Esophagus squamous epithelium (tissue), 5 donors: ENCODE measurements at regions not wholly inside any gene's neighbourhood (a gene's known extent, or its start where the extent isn't known, plus 50 kb on each side); places are given as distances from the start of the nearest gene placed in this dataset.

Source experiments
- DNase-seq: peaks from one replicate; lab custom pipeline; 2025; lab: John Stamatoyannopoulos, UW
- H3K27ac ChIP-seq, 4 donors: fragments of 200-600 bp; sonication (generic); one replicate each; pipeline ENCODE4 v1.5.1; 2016 to 2019; ENCODE audit warnings: mild to moderate bottlenecking in 1 of 4
- H3K27me3 ChIP-seq, 4 donors: fragments of 200-600 bp; sonication (generic); 1 replicate in 3 of 4; 2 replicates in 1 of 4; pipeline versions ENCODE4 v1.5.1 to v1.6.0; 2017 to 2021; ENCODE audit warnings: antibody characterized with exemption in 1 of 4
- H3K36me3 ChIP-seq, 3 donors: fragments of 200-600 bp; sonication (generic); one replicate each; pipeline ENCODE4 v1.5.1; 2016 to 2019
- H3K4me1 ChIP-seq, 3 donors: fragments of 200-600 bp; sonication (generic); one replicate each; pipeline ENCODE4 v1.5.1; 2017 to 2019
- H3K4me3 ChIP-seq, 4 donors: fragments of 200-600 bp; sonication (generic); 1 replicate in 3 of 4; 2 replicates in 1 of 4; pipeline ENCODE4 v1.5.1; 2016 to 2019; ENCODE audit warnings: mild to moderate bottlenecking in 2 of 4, moderate library complexity in 1 of 4
- H3K9me3 ChIP-seq, 3 donors: fragments of 200-600 bp; sonication (generic); one replicate each; pipeline ENCODE4 v1.5.1; 2016 to 2019
- POLR2A ChIP-seq, 4 donors: fragments of 450-650 bp; IDR thresholded peaks; one replicate each; pipeline ENCODE4 v1.6.1; 2017; ENCODE audit warnings: antibody characterized with exemption in 4 of 4, mild to moderate bottlenecking in 4 of 4, moderate library complexity in 3 of 4
- WGBS, 2 donors: methylation state at CpG; one replicate each; pipeline ENCODE4 v1.1.5; 2018; 5-methylcytosine and 5-hydroxymethylcytosine counted together
- intact Hi-C: fragments of 100-400 bp; cut with DNase I; formaldehyde crosslinking; loops from one replicate; pipeline ENCODE4 v1.15.0; 2022
- TF ChIP-seq, protein P1 (sequence below), 6 experiments: fragments of 450-650 bp in 4 of 6; fragments of 200-600 bp in 2 of 6; sonication (generic) in 2 of 6; IDR thresholded peaks; one replicate each; pipeline ENCODE4 v1.5.1; 2016 to 2019; ENCODE audit warnings: antibody characterized with exemption in 6 of 6, mild to moderate bottlenecking in 4 of 6, moderate library complexity in 4 of 6
- donor health status: DM: yes; HTN: yes; CAD: no.

GRCh38 chr7:84277628-84278224 is 83.1 kb upstream of the SEMA3A start:
- 32 to 46% methylated on average over 2 of the region's 2 CpGs for WGBS, 2 donors
- H3K4me1 ChIP-seq: no peaks in the 10 kb centered on the region
- TF ChIP-seq, protein P1, sequence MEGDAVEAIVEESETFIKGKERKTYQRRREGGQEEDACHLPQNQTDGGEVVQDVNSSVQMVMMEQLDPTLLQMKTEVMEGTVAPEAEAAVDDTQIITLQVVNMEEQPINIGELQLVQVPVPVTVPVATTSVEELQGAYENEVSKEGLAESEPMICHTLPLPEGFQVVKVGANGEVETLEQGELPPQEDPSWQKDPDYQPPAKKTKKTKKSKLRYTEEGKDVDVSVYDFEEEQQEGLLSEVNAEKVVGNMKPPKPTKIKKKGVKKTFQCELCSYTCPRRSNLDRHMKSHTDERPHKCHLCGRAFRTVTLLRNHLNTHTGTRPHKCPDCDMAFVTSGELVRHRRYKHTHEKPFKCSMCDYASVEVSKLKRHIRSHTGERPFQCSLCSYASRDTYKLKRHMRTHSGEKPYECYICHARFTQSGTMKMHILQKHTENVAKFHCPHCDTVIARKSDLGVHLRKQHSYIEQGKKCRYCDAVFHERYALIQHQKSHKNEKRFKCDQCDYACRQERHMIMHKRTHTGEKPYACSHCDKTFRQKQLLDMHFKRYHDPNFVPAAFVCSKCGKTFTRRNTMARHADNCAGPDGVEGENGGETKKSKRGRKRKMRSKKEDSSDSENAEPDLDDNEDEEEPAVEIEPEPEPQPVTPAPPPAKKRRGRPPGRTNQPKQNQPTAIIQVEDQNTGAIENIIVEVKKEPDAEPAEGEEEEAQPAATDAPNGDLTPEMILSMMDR (IDR thresholded peaks at IDR 0.05): no peak
- no peak for TF ChIP-seq POLR2A (IDR thresholded peaks at IDR 0.05)
- no peak overlapping the region for H3K4me3 ChIP-seq
- DNase-seq: no peak
- H3K36me3 ChIP-seq: no peaks in the 10 kb centered on the region
- H3K27ac ChIP-seq: no peak overlapping the region
- no peaks in the 10 kb centered on the region for H3K9me3 ChIP-seq
- intact Hi-C loops: no loop called here
- no peaks in the 10 kb centered on the region for H3K27me3 ChIP-seq

GRCh38 chr7:84274029-84274638 is 79.5 kb upstream of the SEMA3A start:
- no peak for TF ChIP-seq POLR2A (IDR thresholded peaks at IDR 0.05)
- TF ChIP-seq, protein P1 (IDR thresholded peaks at IDR 0.05): no peak
- H3K27me3 ChIP-seq: no peaks in the 10 kb centered on the region
- 42 to 49% methylated on average over 3 of the region's 3 CpGs for WGBS, 2 donors
- no peak for DNase-seq
- no peaks in the 10 kb centered on the region for H3K9me3 ChIP-seq
- H3K36me3 ChIP-seq: no peaks in the 10 kb centered on the region
- intact Hi-C loops: no loop called here
- no peak overlapping the region for H3K27ac ChIP-seq
- no peaks in the 10 kb centered on the region for H3K4me1 ChIP-seq
- no peak overlapping the region for H3K4me3 ChIP-seq

DNA sequence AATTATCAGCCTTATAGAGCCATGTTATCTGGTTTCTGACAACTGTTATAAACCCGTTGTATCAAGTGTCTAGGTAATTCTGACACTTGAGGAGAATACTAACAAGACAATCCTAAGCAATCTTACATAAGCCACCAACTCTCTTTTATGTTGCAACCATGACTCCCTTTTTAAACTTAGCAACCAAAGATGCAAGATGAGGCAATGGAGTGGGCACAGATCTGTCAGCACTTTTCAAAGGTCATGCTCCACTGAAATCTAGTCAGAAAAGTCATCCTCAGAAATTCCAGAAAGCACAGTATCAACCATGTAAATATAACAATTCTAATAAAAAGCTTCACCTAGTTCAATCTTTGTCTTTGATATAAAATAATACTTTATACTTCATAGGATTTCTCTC is 77.0 kb upstream of the SEMA3A start:
- H3K9me3 ChIP-seq: no peaks in the 10 kb centered on the region
- 50 to 61% methylated on average over 1 of the region's 1 CpG for WGBS, 2 donors
- H3K4me3 ChIP-seq: no peak overlapping the region
- intact Hi-C loops: no loop called here
- H3K27me3 ChIP-seq: no peaks in the 10 kb centered on the region
- H3K36me3 ChIP-seq: no peaks in the 10 kb centered on the region
- DNase-seq: no peak
- H3K27ac ChIP-seq: no peak overlapping the region
- TF ChIP-seq POLR2A (IDR thresholded peaks at IDR 0.05): no peak
- TF ChIP-seq, protein P1 (IDR thresholded peaks at IDR 0.05): no peak
- H3K4me1 ChIP-seq: no peaks in the 10 kb centered on the region

GRCh38 chr7:84264396-84264795 is 69.8 kb upstream of the SEMA3A start:
- intact Hi-C loops: no loop called here
- Histone ChIP-seq H3K27me3 (no peaks in the 10 kb centered on the region), H3K4me3 (no peak overlapping the region), H3K9me3 (no peaks in the 10 kb centered on the region), H3K27ac (no peak overlapping the region), H3K36me3 (no peaks in the 10 kb centered on the region), H3K4me1 (no peaks in the 10 kb centered on the region)
- no peak for TF ChIP-seq POLR2A (IDR thresholded peaks at IDR 0.05)
- TF ChIP-seq, protein P1 (IDR thresholded peaks at IDR 0.05): no peak
- DNase-seq: no peak
- 59 to 78% methylated on average over 2 of the region's 2 CpGs for WGBS, 2 donors

DNA sequence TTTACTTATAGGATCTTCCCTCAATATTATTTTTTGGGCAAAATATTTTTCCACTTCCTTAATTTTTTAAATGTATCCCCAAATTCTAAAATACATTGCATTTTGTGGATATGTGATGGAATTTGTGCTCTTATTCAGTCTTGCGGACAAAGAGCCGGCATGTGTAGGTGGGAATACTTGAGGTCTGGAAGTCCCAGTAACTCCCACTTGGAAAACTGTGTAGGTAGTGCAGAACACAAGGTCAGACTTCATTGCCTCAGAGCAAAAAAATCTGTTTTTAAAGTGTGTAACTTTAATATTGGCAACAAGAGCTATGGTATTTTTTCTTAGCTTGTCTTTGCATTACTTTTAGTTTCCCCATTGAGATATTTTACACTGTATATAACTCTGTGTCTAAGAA is 68.5 kb upstream of the SEMA3A start:
- no peak for TF ChIP-seq POLR2A (IDR thresholded peaks at IDR 0.05)
- TF ChIP-seq, protein P1 (IDR thresholded peaks at IDR 0.05): no peak
- 93 to 97% methylated on average over 2 of the region's 2 CpGs for WGBS, 2 donors
- intact Hi-C loops: no loop called here
- H3K27me3 ChIP-seq: no peaks in the 10 kb centered on the region
- no peaks in the 10 kb centered on the region for H3K4me1 ChIP-seq
- DNase-seq: no peak
- H3K36me3 ChIP-seq: no peaks in the 10 kb centered on the region
- no peak overlapping the region for H3K27ac ChIP-seq
- no peaks in the 10 kb centered on the region for H3K9me3 ChIP-seq
- H3K4me3 ChIP-seq: no peak overlapping the region
